Jurkat, Clone E6-1 (cell line): ENCODE measurements at regions not wholly inside any gene's neighbourhood (a gene's known extent, or its start where the extent isn't known, plus 50 kb on each side); places are given as distances from the start of the nearest gene placed in this dataset.

Source experiments
- DNase-seq: peaks from one replicate; pipeline ENCODE4 v3.0.0-alpha.2; 2011; ENCODE audit warnings: low read depth, low spot score
- H3K4me3 ChIP-seq: 2 replicates; pipeline ENCODE4 v1.5.1; 2011; ENCODE audit warnings: mild to moderate bottlenecking, low read length, control low read depth, moderate library complexity

- H3K4me3 ChIP-seq: no peak overlapping the region
- DNase-seq: no peak
These were observed 61.1 kb upstream of the CIBAR2 start for GRCh38 chr16:85173146-85173980.

GRCh38 chr16:85173981-85174751, 61.9 kb upstream of the CIBAR2 start:
- no peak for DNase-seq
- no peak overlapping the region for H3K4me3 ChIP-seq

DNA sequence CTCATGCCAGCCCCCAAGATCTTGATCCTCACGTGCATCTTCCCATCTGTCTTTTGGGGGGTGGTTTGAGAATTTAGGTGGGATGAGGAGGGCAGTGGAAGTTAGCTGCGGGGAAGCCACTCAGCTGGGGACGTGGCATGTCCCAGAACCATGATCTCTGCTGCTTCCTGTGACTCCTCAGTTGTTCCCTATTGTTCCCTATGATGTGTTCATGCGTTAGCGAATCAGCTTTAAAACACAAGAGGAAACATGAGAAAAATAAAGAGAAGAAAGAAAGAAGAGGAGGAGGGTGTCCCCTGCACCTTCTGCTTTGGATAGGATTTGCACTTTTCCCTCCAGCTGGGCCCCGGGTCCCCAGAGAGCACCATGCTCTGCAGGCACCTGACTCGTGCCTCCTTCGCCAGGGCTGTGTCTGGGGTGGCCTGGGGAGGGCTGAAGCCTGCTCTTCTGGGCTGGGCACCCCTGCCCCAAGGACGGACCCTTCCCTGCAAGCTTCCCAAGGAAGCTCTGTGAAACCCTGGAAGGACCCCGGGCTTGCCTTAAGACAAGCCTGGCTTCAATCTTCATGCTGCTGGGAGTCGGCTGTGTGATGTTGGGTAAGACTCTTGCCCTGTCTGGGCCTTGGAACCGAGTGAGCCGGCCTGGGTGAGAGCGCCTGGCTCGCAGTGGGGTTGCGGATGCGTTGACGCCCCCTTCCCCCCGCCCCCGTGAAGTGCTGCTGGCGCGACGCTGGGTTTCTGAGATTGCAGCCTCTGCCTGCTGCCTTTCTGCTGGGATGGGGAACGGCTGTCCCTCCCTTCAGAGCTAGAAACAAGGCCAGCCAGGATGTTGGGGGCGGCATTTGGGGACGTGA, 62.8 kb upstream of the CIBAR2 start:
- no peak overlapping the region for H3K4me3 ChIP-seq
- no peak for DNase-seq

- no peak overlapping the region for H3K4me3 ChIP-seq
- DNase-seq: no peak
These were observed 63.5 kb upstream of the CIBAR2 start for GRCh38 chr16:85175724-85176233.

DNA sequence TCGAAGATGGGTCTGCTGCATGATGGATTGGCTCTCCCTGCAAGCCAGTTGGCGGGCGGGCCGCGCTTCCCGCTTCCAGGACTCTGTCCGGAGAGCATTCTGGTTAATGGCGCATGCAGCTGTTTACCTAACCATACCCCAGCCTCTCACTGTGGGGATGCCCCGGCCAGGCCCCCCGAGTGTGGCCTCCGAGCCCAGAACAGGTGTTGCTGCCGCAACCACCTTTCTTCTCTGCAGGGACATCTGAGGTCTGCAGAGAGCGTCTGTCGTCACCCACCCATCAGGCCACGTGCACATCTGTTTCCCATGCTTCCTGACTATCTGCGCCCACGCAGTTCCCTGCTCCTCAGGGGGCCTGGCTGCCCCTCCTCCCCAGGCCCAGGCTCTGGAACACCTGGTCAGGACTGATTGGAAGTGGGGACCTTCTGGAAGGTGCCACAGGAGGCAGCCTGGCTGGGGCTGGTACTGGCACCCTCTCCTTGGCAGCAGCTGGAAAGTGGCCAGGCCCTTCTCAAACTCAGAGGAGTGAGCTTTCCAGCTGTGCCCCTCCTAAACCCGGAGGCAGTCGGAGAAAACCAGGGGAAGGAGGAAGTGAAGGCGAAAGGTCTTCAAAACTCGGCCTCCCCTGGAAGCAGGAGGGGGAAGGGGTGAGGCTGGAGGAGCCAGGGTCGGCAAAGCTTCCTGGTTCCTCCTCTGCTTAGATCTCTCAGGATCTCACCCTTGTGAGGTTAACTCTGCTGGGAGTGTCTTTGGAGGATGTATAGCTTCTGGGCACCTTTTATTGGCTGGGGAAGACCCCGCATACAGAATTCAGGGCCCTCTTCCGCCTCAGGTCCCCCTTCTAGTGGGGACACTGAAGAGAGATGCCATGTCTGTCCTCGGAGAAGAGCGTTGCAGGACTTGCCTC, 64.5 kb upstream of the CIBAR2 start:
- H3K4me3 ChIP-seq: no peak overlapping the region
- peak; percentile 11 for DNase-seq

DNA sequence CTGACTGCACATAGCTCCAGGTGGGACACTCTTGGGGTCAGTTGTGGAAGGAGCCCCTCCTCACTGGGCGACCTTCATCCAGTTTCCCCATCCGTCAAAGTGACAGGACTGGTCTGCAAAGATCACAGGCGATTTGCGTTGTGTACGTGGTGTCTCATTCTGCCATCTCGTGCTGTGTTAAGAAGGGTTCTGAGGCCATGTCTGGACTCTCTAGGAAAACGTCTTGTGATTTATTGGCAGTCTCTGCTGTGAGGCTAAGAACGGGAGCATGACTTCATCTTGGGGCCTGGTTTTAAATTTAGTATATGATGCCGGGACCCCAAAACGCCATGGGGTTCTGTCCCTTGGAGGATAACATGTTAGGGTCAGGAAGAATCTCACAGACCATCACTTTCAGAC, 65.2 kb upstream of the CIBAR2 start:
- no peak overlapping the region for H3K4me3 ChIP-seq
- DNase-seq: no peak

DNA sequence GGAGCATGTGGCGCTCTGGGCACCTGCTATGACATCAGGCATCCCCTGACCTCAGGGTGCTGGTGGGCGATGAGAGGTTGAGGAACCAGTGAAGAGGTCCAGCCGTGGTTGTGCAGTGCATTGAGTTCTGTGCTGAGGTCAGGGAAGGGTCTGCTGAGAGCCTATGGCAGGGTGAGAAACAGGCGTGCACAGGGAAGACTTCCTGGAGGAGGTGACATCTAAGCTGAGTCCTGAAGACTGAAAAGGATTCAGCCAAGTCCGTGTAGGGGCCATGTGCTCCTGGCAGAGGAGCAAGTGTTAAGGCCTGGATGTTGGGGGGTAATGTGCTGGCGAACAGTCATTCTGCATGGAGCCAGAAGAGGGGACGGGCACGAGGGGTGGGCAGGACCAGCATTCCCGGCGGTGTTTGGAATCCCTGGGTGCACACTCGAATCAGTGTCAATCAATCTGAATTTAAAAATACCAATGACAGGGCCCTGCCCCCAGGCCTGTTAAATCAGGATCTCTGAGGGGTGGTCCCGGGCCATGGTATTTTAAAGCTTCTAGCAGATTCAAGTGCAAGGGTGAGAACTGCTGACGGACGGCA, 65.8 kb upstream of the CIBAR2 start:
- DNase-seq: no peak

DNA sequence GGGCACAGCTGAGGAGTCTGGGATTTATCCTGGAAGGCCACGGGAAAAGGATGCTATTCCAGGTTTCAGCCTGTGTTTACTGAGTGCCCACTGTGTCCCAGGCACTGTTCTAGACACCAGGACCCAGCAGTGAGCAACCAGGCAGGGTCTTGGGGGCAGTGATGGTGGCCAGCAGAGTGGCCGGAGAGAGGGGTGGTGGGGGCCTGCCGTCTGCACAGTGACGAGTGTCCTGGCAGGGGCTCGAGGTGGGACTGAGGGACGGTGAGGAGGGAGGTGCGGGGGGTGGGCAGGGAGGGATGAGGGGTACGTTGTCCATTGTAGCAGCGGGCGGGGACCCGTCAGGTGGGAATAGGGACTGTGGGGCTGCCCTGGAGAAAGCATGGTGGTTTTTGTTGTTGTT, 66.3 kb upstream of the CIBAR2 start:
- H3K4me3 ChIP-seq: no peak overlapping the region
- DNase-seq: no peak

More for the DNA sequence above, 65.8 kb upstream of the CIBAR2 start:
- no peak overlapping the region for H3K4me3 ChIP-seq

DNA sequence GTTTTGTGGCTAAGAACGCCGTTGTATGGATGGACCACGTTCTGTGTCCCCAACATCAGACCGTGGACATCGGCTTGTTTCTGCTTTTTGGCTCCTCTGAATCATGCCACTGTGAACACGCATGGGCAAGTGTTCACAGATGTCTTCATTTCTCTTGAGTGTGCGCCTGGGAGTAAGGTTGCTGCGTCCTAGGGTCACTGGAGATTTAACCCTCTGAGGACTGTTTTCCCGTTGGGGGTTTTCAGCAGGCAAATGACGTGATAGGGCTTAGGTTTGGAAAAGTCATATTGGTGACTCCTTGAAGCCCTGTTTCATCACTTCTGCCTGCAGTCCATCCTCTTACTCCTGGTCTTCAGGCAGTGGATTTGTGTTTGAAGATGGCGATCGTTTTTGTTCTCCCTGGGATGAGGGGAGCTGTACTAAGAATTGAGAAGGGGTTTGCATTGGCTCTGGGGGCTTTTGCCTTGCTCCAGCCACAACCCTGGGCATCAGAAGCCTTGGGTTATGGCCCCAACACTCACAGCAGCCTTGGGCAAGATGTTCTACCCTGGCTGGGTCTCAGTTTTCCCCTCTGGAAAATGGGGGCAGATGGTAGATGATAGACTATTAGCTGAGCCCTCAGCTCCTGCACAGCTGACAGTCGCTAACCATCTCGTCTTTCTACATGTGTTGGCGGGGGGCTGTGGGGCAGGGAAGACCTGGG, 67.2 kb upstream of the CIBAR2 start:
- no peak overlapping the region for H3K4me3 ChIP-seq

GRCh38 chr16:85180047-85180826, 68.0 kb upstream of the CIBAR2 start:
- DNase-seq: no peak
- H3K4me3 ChIP-seq: no peak overlapping the region

More for the DNA sequence above, 67.2 kb upstream of the CIBAR2 start:
- DNase-seq: no peak

DNA sequence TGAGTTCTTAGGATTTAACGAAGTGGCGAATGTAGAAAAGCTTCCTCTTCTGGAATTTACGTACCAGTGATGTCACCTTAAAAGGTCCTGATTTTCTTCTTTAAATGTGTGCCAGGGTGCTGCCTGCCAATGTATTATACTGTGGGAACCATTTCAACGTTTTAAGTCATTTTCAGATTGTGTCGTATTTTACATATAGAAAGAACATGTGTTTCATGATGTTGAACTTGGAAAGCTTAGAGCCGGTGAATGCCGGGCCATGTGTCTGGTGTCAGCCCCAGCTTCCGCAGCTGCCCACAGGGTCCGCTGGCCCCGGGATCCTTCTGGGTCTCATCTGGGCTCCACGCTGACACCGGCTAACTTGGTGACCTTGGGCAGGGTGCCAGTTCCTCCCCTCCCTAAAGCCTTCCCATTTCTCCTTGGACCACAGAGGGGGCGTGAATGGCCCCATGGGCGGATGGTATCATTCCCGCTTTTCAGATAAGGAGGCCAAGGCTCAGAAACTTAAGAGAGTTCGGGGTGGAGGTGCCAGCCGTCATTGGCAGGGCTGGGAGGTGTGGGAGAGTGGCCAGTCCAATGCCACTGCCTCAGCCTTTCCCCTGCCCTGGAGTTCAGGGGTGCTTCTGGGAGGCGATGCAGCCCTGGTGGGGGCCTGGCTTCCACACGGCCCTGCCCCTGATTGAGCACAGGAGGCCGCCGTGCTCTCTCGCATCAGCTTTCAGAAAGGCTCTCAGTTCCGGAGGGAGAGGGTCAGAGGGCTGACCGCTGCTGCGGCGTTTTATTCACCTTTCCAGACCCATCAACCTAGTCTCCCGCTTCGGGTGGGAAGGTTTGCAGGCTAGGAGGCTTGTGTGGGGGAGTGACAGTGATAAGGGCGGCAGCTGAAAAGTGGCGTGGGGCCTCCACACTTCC, 68.8 kb upstream of the CIBAR2 start:
- no peak overlapping the region for H3K4me3 ChIP-seq
- no peak for DNase-seq

DNA sequence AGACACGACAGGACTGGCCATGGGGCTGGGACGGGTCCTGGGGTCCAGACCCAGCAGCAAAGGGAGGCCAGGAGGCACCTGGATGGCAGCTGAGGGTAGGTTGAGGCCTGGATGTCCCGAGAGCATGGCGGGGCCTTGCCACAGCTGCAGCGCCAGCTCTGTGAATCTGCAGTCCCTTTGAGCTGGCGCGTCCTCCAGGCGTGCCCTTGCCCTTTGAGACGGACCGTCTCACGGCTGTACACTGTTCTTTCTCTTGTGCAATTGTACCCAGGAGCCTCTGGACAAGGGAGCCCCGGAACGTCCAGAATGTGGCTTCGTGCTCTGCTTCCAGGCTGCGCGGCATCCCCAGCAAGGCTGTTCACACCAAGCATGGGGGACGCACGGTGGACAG, 69.5 kb upstream of the CIBAR2 start:
- DNase-seq: no peak
- no peak overlapping the region for H3K4me3 ChIP-seq

DNA sequence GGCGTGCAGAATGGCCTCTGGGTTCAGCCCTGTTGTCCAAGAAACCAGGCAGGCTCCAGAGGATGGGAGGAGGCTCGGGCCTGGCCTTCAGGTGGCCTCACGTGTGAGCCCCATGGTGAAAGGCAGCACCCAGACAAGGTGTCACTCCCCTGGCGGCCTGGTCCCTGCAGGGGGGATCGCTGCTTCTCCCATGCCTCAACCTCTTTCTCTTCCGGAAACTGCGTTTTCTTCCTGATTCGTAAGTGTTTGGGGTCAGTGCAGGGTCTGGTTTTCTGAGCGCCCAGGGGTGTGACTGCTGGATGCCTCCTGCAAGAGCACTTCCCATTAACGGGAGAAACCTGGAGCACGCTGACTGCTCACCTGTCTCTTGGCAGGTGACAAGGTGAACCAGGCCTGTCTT, 70.0 kb upstream of the CIBAR2 start:
- H3K4me3 ChIP-seq: no peak overlapping the region
- no peak for DNase-seq

DNA sequence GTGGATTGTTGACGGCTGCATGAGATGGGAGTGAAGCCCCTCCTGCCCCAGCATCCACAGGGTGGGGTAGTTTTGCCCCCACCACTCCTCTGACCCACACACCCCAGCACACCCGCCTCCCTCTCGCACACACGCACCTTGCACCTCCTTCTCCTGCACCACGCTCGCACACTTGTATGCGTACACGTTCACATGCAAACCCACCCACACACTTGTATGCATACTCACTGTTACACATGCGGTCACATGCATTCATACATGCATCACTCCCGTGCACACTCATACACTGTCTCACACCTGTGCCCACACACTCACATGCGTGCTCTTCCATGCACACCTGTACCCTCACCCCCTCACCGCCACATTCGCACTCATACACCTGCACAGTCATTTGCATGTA, 70.5 kb upstream of the CIBAR2 start:
- no peak for DNase-seq
- H3K4me3 ChIP-seq: no peak overlapping the region

GRCh38 chr16:85183564-85183963, 71.3 kb upstream of the CIBAR2 start:
- no peak overlapping the region for H3K4me3 ChIP-seq
- DNase-seq: no peak

- DNase-seq: no peak
- no peak overlapping the region for H3K4me3 ChIP-seq
These were observed 72.1 kb upstream of the CIBAR2 start for GRCh38 chr16:85184404-85184803.
